ENCODE measurements at regions not wholly inside any gene's neighbourhood (a gene's known extent, or its start where the extent isn't known, plus 50 kb on each side); places are given as distances from the start of the nearest gene placed in this dataset.

GRCh38 chr7:17234030-17234397 lies 64.4 kb upstream of the AHR start:
- no peaks in the 10 kb centered on the region for H3K36me3 Mint-ChIP-seq (ENCODE audit: low read depth, unreplicated experiment)
- peak overlapping the region; percentile 58 for H3K27ac Mint-ChIP-seq (ENCODE audit: unreplicated experiment)
- H3K4me3 Mint-ChIP-seq (ENCODE audit: unreplicated experiment): no peak overlapping the region
- peaks cover 3% of the 10 kb centered on the region for H3K27me3 Mint-ChIP-seq (ENCODE audit: unreplicated experiment)
- no peaks in the 10 kb centered on the region for H3K9me3 Mint-ChIP-seq (ENCODE audit: unreplicated experiment)
- DNase-seq (ENCODE audit: low spot score): no peak
- TF ChIP-seq CTCF (IDR thresholded peaks at IDR 0.05; ENCODE audit: unreplicated experiment): no peak
- H3K4me1 Mint-ChIP-seq (ENCODE audit: unreplicated experiment): peaks cover 12% of the 10 kb centered on the region

- H3K36me3 Mint-ChIP-seq (ENCODE audit: low read depth, unreplicated experiment): no peaks in the 10 kb centered on the region
- TF ChIP-seq CTCF (IDR thresholded peaks at IDR 0.05; ENCODE audit: unreplicated experiment): no peak
- peaks cover 12% of the 10 kb centered on the region for H3K4me1 Mint-ChIP-seq (ENCODE audit: unreplicated experiment)
- no peak overlapping the region for H3K4me3 Mint-ChIP-seq (ENCODE audit: unreplicated experiment)
- no peak overlapping the region for H3K27ac Mint-ChIP-seq (ENCODE audit: unreplicated experiment)
- peaks cover 3% of the 10 kb centered on the region for H3K27me3 Mint-ChIP-seq (ENCODE audit: unreplicated experiment)
- no peaks in the 10 kb centered on the region for H3K9me3 Mint-ChIP-seq (ENCODE audit: unreplicated experiment)
- no peak for DNase-seq (ENCODE audit: low spot score)
Measured at GRCh38 chr7:17234398-17235031, 63.9 kb upstream of the AHR start.

- Mint-ChIP-seq H3K4me1 (ENCODE audit: unreplicated experiment) (peaks cover 12% of the 10 kb centered on the region), H3K27me3 (ENCODE audit: unreplicated experiment) (peaks cover 3% of the 10 kb centered on the region), H3K4me3 (ENCODE audit: unreplicated experiment) (no peak overlapping the region), H3K36me3 (ENCODE audit: low read depth, unreplicated experiment) (no peaks in the 10 kb centered on the region), H3K27ac (ENCODE audit: unreplicated experiment) (no peak overlapping the region), H3K9me3 (ENCODE audit: unreplicated experiment) (no peaks in the 10 kb centered on the region)
- DNase-seq (ENCODE audit: low spot score): no peak
- no peak for TF ChIP-seq CTCF (IDR thresholded peaks at IDR 0.05; ENCODE audit: unreplicated experiment)
Measured at GRCh38 chr7:17236171-17236570, 62.3 kb upstream of the AHR start.

- no peak overlapping the region for H3K27ac Mint-ChIP-seq (ENCODE audit: unreplicated experiment)
- H3K4me1 Mint-ChIP-seq (ENCODE audit: unreplicated experiment): peaks cover 12% of the 10 kb centered on the region
Measured at GRCh38 chr7:17236603-17237002, 61.8 kb upstream of the AHR start.

More at GRCh38 chr7:17236603-17237002, 61.8 kb upstream of the AHR start:
- Mint-ChIP-seq H3K27me3 (ENCODE audit: unreplicated experiment) (peaks cover 2% of the 10 kb centered on the region), H3K36me3 (ENCODE audit: low read depth, unreplicated experiment) (no peaks in the 10 kb centered on the region), H3K9me3 (ENCODE audit: unreplicated experiment) (no peaks in the 10 kb centered on the region), H3K4me3 (ENCODE audit: unreplicated experiment) (no peak overlapping the region)
- TF ChIP-seq CTCF (IDR thresholded peaks at IDR 0.05; ENCODE audit: unreplicated experiment): no peak
- no peak for DNase-seq (ENCODE audit: low spot score)
